ENCODE measurements at regions not wholly inside any gene's neighbourhood (a gene's known extent, or its start where the extent isn't known, plus 50 kb on each side); places are given as distances from the start of the nearest gene placed in this dataset.
"Not testable (repeated sequence)": the region's sequence is repeated elsewhere in the genome, so short reads cannot be mapped to it uniquely, and the experiment has no call there.

- DNase-seq = peak; percentile 38
Measured at GRCh38 chr1:10867138-10867721, 70.8 kb upstream of the CASZ1 start.

GRCh38 chr1:10867914-10868598 is 71.6 kb upstream of the CASZ1 start:
- no peak for DNase-seq

GRCh38 chr1:10868599-10868965 is 72.1 kb upstream of the CASZ1 start:
- no peak for DNase-seq

GRCh38 chr1:10869933-10870332 is 73.5 kb upstream of the CASZ1 start:
- no peak for DNase-seq

GRCh38 chr1:10870493-10871096 is 74.1 kb upstream of the CASZ1 start:
- no peak for DNase-seq

GRCh38 chr1:10873189-10873588 is 76.7 kb upstream of the CASZ1 start:
- no peak for DNase-seq

- DNase-seq = no peak
Measured at GRCh38 chr1:10874351-10874750, 77.9 kb upstream of the CASZ1 start.

GRCh38 chr1:10877894-10878293 is 81.4 kb upstream of the CASZ1 start:
- no peak for DNase-seq

- no peak for DNase-seq
Measured at GRCh38 chr1:10878469-10878868, 82.0 kb upstream of the CASZ1 start.

GRCh38 chr1:10880063-10880462 is 83.6 kb upstream of the CASZ1 start:
- no peak for DNase-seq

GRCh38 chr1:10881046-10881445 is 84.6 kb upstream of the CASZ1 start:
- no peak for DNase-seq

GRCh38 chr1:10882069-10882468 is 85.6 kb upstream of the CASZ1 start:
- DNase-seq = no peak

GRCh38 chr1:10887032-10887431 is 90.6 kb upstream of the CASZ1 start:
- DNase-seq = not testable (repeated sequence)

- DNase-seq = no peak
Measured at GRCh38 chr1:10888291-10888690, 91.8 kb upstream of the CASZ1 start.

GRCh38 chr1:10888791-10889649 is 92.6 kb upstream of the CASZ1 start:
- no peak for DNase-seq

GRCh38 chr1:10889650-10890353 is 93.4 kb upstream of the CASZ1 start:
- no peak for DNase-seq

GRCh38 chr1:10890491-10891071 is 94.1 kb upstream of the CASZ1 start:
- no peak for DNase-seq

GRCh38 chr1:10891091-10891490 is 94.6 kb upstream of the CASZ1 start:
- no peak for DNase-seq

- no peak for DNase-seq
Measured at GRCh38 chr1:10892138-10893065, 96.0 kb upstream of the CASZ1 start.

- no peak for DNase-seq
Measured at GRCh38 chr1:10895621-10896020, 99.2 kb upstream of the CASZ1 start.

All from muscle of arm (tissue), 1 donor.